GM18907 (cell line): ENCODE measurements at regions not wholly inside any gene's neighbourhood (a gene's known extent, or its start where the extent isn't known, plus 50 kb on each side); places are given as distances from the start of the nearest gene placed in this dataset.
"Not testable (repeated sequence)": the region's sequence is repeated elsewhere in the genome, so short reads cannot be mapped to it uniquely, and the experiment has no call there.

ENCODE experiments used
- ATAC-seq: cut with Tn5 transposase; IDR thresholded peaks from one replicate; pipeline ENCODE4 v1.9.1; 2021; ENCODE audit warnings: mild to moderate bottlenecking, moderate library complexity; ENCODE audit not compliant: unreplicated experiment

GRCh38 chr18:14342170-14342569, 201.2 kb downstream of the POTEC start:
- not testable (repeated sequence) for ATAC-seq

- ATAC-seq, result not testable (repeated sequence)
Measured at GRCh38 chr18:14336017-14336416, 203.8 kb upstream of the ZNF519 start.

GRCh38 chr18:14321217-14321616, 189.0 kb upstream of the ZNF519 start:
- not testable (repeated sequence) for ATAC-seq

GRCh38 chr18:14301255-14301654, 169.0 kb upstream of the ZNF519 start:
- not testable (repeated sequence) for ATAC-seq

GRCh38 chr18:14295081-14295480, 162.8 kb upstream of the ZNF519 start:
- not testable (repeated sequence) for ATAC-seq

- ATAC-seq, result no peak
Measured at GRCh38 chr18:14285053-14285452, 152.8 kb upstream of the ZNF519 start.

GRCh38 chr18:14275391-14275790, 143.2 kb upstream of the ZNF519 start:
- ATAC-seq, result not testable (repeated sequence)

GRCh38 chr18:14265637-14266410, 133.6 kb upstream of the ZNF519 start:
- ATAC-seq, result not testable (repeated sequence)

- not testable (repeated sequence) for ATAC-seq
Measured at GRCh38 chr18:14262786-14263185, 130.6 kb upstream of the ZNF519 start.

GRCh38 chr18:14250084-14250677, 117.9 kb upstream of the ZNF519 start:
- not testable (repeated sequence) for ATAC-seq

- not testable (repeated sequence) for ATAC-seq
Measured at GRCh38 chr18:14239224-14239623, 107.0 kb upstream of the ZNF519 start.

GRCh38 chr18:14236356-14237048, 104.3 kb upstream of the ZNF519 start:
- not testable (repeated sequence) for ATAC-seq

- ATAC-seq, result not testable (repeated sequence)
Measured at GRCh38 chr18:14225286-14225679, 93.0 kb upstream of the ZNF519 start.

- ATAC-seq, result not testable (repeated sequence)
Measured at GRCh38 chr18:14224551-14225285, 92.5 kb upstream of the ZNF519 start.

- ATAC-seq, result not testable (repeated sequence)
Measured at GRCh38 chr18:14223919-14224318, 91.7 kb upstream of the ZNF519 start.

GRCh38 chr18:14223231-14223822, 91.1 kb upstream of the ZNF519 start:
- not testable (repeated sequence) for ATAC-seq

- not testable (repeated sequence) for ATAC-seq
Measured at GRCh38 chr18:14222354-14223221, 90.4 kb upstream of the ZNF519 start.

- ATAC-seq, result no peak
Measured at GRCh38 chr18:14221689-14222088, 89.5 kb upstream of the ZNF519 start.

- ATAC-seq, result not testable (repeated sequence)
Measured at GRCh38 chr18:14215952-14216351, 83.7 kb upstream of the ZNF519 start.

- ATAC-seq, result not testable (repeated sequence)
Measured at GRCh38 chr18:14203424-14203823, 71.2 kb upstream of the ZNF519 start.
